Dedifferentiated amniotic fluid mesenchymal stem cell (primary cell): ENCODE measurements at regions not wholly inside any gene's neighbourhood (a gene's known extent, or its start where the extent isn't known, plus 50 kb on each side); places are given as distances from the start of the nearest gene placed in this dataset.
"Not testable (repeated sequence)": the region's sequence is repeated elsewhere in the genome, so short reads cannot be mapped to it uniquely, and the experiment has no call there.

Source experiments
- DNase-seq: peaks from one replicate; pipeline ENCODE4 v3.0.0-alpha.2; 2016; ENCODE audit errors: extremely low spot score

DNA sequence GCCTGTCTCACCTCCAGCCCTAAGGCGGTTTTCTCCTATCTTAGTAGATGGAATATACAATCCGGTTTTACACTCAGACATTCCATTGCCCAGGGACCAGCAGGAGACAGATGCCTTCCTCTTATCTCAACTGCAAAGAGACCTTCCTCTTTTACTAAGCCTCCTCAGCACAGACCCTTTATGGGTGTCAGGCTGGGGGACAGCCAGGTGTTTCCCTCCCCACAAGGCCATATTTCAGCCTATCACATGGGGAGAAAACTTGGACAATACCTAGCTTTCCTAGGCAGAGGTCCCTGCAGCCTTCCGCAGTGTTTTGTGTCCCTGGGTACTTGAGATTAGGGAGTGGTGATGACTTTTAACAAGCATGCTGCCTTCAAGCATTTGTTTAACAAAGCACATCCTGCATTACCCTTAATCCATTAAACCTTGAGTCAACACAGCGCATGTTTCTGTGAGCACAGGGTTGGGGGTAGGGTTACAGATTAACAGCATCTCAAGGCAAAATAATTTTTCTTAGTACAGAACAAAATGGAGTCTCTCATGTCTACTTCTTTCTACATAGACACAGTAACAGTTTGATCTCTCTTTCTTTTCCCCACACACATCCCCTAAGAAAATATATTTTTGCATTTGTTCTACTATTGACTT, 876.2 kb downstream of the ANKRD7 start:
- DNase-seq = not testable (repeated sequence)

DNA sequence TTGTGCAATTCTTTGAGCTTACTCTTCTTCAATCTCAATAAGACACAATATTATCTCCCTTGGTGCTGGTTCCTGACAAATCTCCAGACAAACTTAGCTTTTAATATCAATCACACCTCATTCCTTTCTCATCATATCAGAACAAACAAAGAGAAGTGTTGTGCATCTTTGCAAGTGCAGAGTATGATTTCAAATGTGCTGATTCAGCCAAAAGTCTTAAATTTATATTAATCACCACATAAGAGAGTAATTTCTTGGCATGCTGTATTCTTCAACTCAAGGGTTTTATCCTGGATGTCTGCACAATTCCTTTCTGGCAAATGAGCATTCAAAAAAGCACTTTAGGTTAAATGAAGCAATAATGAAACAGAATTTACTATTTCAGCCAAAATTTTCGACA, 877.8 kb downstream of the ANKRD7 start:
- no peak for DNase-seq

DNA sequence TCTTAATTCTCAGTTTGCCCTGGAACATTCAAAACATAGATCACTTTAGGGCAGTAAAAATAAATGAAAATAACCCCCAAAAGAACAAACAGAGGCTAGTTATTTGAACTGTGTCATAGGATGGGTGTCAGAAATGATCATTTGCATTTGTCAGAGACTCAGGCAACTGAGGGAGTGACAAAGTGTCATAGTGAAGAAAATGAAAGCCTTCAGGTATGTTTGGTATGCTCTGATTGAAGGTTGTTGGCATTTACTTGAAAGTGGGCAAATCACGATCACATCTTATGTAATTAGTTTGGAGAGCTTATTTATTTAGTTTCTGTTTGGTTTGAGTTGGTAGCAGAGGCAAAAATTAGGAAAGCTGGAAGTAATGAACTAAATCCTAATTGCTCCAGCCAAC, 880.9 kb downstream of the ANKRD7 start:
- DNase-seq = no peak

DNA sequence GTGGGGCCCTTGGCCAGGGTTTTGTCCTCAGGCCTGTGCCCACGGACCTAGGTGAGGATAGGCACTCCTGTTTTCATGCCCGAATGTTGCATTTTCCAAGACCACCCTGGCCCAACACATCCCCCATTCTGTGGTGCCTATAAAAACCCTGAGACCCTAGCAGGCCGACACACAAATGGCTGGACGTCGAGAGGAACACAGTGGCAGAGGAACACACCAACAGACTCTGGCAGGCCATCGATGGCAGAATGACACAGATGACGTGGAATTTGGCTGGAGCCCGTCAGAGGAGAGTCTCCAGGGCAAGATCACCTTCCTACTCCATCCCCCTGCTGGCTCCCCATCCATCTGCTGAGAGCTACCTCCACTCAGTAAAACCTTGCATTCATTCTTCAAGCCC, 898.8 kb downstream of the ANKRD7 start:
- no peak for DNase-seq

DNA sequence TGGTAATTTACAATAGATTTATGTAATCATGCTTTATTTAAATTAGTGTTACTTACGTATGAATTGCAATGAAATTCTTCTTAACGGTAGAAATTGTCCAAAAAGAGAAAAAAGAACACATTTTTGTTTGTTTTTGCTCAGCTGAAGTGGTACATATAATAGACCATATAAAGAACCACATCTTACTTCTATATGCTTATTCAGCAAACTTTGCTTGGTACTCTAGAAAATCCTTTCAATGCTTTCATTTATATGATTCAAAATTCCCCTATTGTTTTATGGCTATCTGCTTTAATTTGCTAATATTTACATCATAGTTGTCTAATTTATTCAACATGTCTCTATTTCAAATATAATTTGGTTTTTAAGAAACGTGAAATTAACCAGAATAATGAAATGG, 903.2 kb downstream of the ANKRD7 start:
- no peak for DNase-seq

DNA sequence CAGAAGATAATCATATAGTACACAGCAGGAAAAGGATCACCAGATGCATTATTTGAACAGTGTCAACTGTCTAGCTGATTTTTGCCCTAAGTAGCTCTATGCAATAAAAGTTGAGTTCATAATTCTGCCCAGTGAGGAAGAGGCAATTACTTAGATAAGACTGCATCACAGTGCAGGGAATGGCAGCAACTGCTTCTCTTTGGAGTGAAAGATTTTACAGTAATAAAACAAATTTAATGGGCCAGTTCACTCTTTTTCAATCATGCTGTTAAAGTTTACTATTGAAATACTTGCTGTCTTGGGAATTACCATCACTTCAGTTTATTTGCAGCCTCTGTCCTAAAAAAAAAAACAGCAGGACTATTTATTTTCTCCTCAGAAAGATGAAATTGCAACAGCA, 907.9 kb downstream of the ANKRD7 start:
- no peak for DNase-seq

DNA sequence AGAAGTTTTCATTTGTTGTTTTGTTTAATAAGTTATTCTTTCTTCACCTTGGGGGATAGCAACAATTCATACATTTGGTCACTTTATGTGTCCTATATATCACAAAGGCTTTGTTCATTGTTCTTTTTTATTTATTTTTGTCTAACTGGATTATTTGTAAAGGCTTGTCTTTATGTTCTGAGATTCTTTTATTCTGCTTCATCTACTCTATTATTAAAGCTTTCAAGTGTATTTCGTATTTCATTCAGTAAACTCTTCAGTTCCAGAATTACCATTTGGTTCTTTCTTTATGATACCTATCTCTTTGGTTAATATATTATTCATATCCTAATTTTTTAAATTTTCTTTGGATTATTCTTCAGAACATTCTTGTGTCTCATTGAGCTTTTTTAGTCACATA, 942.9 kb downstream of the ANKRD7 start:
- DNase-seq = no peak

DNA sequence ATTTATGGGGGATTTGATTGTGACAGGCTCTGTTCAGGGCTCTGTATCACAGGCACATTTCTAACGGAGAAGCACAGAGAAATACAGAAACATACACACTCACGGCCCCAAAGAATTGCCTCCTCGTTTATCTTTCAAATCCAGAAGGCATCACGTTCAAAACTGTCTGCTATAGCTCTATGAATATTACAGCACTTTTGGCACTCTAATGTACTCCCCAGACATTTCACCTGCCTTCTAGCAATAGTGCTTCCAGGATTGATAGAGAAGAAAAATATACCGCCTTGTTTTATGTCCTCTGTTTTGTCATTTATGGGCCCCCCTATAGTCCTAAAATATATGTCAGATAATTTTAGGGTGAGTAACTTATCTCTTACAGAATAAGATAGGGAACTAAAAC, 947.5 kb downstream of the ANKRD7 start:
- no peak for DNase-seq

DNA sequence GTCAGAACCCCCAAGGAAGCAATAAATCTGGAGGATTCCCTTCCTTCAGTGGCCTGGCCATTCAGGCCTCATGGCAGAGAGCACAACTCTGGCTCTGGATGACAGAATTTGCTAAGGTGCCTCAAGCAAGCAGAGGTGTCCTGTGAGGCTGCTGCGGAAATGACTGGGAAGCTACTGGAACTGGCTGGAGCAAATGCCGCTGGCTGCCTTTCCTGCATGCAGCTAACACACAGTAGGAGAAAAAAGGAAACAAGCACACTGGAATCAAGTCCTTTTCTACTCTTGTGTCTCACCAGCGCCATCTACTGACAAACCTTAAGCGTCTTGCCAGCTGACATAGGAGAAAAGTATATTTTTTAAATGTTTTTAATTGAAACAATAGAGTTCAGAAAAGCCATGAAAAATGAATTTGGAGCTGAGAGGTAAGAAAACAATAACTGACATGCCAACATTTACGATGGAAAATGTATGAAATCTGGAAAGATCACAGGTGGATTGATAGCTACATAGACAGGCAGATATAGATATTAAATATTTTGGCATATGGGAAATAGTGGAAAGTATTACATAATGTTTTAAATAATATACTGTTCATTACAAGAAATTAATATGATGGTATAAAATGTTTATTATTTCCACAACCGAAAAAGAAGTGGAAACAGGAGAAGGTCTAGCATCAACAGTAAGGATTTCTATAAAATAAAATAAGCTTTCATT, 951.6 kb downstream of the ANKRD7 start:
- DNase-seq = peak; percentile 51

DNA sequence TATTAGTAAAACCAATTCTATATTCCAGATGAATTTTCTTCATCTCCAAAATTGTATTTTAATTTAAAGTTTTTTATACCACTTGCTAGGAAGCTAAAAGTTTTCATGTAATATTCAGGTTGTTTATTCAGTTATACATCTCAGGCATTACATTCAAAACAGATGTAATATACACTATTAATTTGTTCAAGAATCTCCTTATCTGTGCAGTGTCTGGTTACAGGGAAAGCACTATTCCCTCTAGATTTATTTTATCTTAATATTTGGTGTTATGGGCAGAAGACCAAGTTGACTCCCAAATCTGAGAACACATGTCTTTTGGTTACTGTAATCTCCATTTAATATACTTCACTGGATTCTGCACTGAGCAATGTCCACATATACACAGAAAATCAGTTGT, 953.4 kb downstream of the ANKRD7 start:
- no peak for DNase-seq

DNA sequence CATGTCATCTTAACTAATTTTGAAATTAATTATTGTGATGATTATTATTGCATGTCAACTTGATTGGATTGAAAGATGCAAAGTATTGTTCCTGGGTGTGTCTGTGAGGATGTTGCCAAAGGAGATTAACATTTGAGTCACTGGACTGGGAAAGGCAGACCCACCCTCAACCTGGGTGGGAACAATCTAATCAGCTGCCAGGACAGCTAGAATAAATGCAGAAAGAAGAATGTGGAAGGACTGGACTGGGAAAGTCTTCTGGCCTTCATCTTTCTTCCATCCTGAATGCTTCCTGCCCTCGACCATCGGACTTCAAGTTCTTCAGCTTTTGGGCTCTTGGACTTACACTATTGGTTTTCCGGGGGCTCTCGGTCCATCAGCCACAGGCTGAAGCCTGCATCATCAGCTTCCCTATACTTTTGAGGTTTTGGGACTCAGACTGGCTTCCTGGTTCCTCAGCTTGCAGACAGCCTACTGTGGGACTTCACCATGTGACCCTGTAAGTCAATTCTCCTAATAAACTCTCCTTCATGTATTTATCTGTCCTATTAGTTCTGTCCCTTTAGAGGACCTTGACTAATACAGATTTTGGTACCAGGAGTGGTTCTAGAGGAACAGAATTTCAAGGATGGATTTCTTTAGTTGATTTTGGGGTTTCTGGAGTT, 959.8 kb downstream of the ANKRD7 start:
- DNase-seq = no peak

DNA sequence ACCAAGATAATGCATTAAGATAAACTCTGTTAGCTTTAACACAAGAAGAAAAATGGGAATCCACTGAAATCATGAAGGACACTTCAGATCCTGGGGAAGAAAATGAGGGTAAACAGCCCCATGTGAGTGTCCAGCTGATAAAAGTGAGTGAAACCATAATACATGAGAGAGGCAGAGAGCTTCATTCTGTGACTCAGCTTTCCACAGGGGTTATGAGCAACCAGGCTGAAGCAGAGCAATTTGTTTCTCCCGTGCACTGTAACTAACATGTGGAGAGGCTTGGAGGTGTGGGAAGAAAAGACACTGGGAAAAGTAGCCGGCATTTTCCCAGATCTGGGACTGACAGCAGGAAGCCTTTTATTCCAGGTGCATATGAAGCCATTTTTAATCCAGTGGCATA, 971.7 kb downstream of the ANKRD7 start:
- no peak for DNase-seq

DNA sequence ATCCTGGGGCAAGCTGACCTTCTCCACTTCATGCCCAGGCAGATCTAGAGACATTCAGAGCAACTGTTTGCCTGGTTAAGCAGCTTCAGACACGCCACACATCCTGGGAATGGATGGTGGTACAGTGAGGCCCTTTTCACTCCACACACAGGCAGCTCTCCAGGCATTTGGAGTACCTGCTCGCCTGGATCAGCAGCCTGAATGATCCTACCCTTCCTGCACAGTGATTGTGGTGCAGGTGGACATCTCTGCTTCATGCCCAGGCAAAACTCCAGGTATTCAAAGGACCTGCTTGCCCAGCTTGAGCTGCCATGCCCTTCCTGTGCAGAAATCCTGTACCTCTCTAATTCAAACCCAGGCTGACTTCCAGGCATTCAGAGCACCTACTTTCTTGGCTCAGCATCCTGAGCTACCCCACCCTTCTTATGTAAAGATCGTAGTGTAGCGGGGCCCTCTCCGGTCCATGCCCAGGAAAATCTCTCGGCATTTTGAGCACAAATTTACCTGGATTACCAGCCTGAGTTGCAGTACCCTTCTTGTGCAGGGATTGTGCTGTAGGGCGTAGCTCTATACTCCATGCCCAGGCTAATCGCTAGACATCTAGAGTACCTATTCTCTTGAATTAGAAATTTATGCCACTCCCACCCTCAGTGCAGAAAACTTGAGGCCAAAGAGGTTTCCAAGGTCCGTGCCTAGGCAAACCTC, 972.8 kb downstream of the ANKRD7 start:
- DNase-seq = no peak

DNA sequence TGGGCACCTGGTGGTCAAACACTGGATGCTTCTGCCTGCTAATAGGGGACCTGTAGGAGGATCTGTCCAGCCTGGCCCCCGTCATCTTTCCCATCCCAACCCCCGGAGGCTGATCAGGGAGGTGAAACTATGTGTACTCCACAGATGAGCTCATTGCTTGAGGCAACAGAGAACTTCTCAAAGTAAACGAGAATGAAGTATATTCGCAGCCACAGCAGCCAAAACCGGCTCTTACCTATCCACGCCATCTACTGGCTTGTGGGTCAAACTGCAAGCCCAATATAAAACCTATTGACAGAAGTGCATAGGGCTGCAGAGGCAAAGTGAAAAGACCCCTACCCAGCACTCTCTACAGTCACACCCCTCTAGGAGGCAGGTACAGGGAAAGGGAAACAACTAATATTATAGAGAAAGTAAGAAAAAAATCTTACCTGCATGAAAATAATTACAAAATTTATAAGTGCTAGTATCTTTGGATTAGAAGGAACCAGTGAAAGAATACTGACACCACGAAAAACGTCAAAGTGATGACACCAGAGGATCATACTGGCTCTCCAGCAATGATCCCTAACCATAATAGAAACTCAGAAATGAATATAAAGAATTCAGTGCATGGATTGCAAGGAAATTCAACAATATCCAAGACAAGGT, 973.5 kb downstream of the ANKRD7 start:
- DNase-seq = peak; percentile 41

DNA sequence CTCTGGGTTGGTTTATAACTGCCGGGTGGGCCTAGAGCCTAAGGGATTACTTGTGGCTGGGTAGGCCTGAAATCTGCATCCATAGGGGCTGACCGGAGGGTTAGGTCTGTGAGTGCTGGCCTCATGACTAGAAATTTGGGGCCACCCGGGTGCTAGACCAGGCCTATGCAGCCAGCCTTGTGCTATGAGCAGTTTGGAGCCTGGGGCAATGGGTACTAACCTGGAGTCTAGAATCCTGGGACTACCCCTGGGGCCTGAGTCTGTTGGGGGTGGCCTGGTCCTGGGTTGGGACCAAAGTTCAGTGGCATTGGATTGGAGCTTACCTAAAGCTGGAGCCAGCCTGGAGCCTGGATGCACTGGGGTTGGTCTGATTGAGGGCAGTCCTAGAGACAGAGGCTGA, 995.2 kb downstream of the ANKRD7 start:
- no peak for DNase-seq

DNA sequence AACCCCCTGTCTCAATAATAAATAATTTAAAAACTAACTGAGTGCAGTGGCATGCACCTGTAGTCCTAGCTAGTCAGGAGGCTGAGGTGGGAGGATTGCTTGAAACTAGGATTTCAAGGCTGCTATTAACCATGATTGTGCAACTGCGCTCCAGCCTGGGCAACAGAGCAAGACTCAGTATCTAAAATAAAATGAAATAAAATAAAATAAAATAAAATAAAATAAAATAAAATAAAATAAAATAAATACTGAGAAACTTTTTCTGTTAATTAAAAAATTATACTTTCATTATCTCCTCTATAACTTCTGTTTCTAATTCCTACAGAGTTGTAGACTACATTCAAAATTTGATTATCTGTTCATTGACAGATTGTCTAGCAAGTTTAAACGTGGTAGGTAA, 999.4 kb downstream of the ANKRD7 start:
- DNase-seq = no peak

DNA sequence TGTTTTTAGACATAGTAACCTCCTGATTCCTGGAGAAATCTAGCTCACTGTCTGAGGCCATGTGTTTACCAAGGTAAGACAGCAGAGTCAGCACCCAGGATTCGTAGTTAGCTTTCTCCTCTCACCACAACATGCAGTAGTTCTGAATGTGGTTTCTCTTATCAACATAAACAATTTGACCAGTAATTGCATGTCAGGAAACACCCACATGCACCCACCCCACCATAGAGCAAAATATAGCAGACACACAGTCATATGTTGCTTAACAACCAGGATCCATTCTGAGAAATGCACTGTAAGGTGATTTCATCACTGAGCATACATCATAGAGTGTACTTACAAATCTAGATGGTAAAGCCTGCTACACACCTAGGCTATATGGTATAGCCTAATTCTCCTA, 1004.0 kb downstream of the ANKRD7 start:
- DNase-seq = no peak

DNA sequence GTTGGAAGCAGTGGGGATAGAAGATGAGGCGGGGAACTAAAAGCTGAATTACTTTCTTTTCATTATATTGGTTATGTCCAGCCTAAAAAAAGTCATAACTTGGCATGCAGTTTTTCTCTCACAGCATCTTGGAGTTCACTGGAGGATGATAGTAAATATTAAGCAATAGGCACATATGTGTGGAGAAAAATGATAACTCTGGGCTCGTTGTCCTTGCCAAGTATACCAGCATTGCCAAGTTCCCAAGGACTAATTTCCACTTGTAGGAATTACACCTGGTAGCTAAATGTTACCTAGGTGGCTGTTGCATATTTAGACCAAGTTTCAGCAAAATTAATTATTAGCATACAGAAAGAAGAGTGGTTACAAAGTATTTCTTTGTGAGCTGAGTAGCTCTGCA, 1007.6 kb downstream of the ANKRD7 start:
- DNase-seq = no peak

DNA sequence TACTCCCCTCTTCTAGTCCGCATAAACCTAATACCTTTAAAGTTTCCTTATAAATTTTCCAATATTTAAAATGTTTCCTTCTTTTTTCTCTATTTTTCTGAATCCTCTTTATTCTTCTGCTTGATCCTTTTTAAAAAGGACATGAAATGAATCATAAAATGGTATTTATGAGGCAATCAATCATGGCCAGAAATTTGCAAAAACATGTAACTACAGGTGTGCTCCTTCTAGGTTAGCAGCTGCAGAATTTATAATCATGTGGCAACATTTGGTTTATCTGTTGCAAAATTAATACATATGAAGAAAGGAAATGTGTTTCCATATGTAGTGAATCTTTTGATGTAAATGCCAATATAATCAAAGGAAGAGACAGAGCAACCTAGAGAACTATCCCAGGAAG, 1008.5 kb downstream of the ANKRD7 start:
- DNase-seq = no peak

DNA sequence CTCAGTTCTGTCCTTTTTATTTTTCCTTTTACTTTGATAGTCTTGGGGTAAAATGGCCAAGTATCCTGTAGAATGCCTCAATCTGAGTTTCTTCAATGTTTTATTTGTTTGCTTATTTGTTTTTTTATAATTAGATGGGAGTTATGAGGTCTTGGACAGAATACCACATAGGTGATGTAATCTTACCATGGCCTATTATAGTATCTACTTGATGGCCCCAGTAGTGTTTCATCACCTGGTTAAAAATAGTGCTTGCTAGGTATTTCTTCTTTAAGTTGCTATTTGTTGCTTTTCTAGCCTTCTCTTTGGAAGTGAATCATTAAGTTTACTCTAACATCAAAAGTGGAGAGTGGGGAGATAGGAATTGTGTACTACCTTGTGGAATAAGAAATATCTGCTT, 1020.0 kb upstream of the KCND2 start:
- DNase-seq = no peak

DNA sequence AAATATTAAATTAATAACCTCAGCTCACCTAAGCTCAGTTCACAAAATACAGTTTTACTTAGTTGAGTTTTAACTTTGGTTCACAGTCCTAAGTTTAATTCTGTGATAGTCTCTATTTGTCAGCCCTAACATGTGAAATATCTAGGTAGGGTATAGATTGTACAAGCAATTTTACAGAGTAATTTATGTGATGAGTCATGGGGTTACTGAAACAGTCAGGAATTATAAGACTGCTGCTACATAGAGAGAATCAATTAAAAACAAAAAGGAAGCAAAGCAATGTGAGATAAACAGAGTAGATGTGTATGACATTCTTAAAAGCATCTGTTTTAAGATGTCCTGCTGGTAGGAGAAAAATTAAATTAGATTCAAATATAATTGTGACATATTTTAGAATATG, 1018.2 kb upstream of the KCND2 start:
- DNase-seq = no peak

DNA sequence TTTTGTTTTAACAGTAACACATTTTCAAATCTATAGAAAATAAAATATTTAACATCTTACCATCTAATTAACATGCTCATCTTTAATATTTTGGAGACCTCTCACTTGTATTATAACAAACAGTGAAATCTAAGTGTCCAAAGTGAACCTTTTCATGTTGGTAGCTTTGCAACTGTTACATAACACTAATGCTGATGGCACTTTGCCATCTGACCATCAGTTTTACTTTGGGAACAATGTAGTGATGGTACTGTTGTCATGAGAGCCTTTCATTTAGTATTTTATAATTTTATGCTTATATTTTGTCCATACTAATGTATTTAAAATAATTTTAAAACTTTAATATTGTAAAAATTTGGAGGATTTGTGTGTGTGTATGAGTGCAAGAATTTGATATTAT, 1017.0 kb upstream of the KCND2 start:
- no peak for DNase-seq
